PC-9 (cell line): ENCODE measurements at regions not wholly inside any gene's neighbourhood (a gene's known extent, or its start where the extent isn't known, plus 50 kb on each side); places are given as distances from the start of the nearest gene placed in this dataset.

ENCODE experiments used
- CTCF ChIP-seq: fragments of 200-600 bp; sonication (generic); conservative IDR thresholded peaks from 2 replicates; pipeline ENCODE4 v1.6.1; 2017; ENCODE audit warnings: mixed run types, antibody characterized with exemption, mild to moderate bottlenecking, moderate library complexity
- EZH2 ChIP-seq: fragments of 200-600 bp; sonication (generic); IDR thresholded peaks from 2 replicates; pipeline ENCODE4 v1.8.0; 2017; ENCODE audit warnings: antibody characterized with exemption, low read depth

DNA sequence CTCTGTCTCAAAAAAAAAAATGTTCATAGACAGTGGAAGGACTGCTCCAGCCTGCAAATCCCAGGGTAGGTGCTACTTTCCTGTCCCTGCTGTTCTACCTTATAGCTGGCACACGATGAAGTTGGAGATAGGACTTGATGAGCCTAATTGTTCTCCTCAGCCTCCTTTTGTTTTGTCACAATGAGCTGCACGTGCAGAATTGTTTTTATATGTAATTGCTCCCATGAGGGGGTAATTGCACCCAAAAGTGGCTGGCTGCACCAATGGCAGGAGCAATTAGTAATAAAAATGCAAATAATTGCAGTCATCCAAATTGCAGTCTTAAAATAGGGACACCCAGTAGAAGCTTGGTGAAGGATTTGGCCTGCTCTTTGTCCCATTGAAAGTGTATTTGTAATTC lies 63.0 kb upstream of the PFN2 start:
- TF ChIP-seq CTCF (no peak), EZH2 (no peak)
